ENCODE measurements at regions not wholly inside any gene's neighbourhood (a gene's known extent, or its start where the extent isn't known, plus 50 kb on each side); places are given as distances from the start of the nearest gene placed in this dataset.
"Not testable (repeated sequence)": the region's sequence is repeated elsewhere in the genome, so short reads cannot be mapped to it uniquely, and the experiment has no call there.

DNA sequence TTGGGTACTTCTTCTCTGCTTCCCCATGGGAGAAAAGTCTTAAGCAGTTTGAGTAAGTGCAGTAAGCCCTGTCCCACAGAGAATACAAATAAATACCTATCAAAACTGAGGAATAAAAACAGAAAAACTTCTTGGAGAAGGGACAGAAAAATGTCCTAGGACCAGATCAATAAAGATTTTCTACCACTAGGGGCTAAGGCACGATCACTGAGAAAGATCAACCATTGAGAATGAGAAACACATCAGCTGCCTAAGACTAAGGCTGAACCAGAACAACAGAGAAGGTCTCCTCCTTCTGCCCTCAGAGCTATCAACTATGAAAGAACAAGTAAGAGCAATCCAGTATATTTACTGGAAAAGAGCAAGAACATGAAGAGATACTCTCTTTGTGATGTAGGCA is 763.6 kb upstream of the LRRTM1 start:
- no peak for DNase-seq

GRCh38 chr2:81061016-81061415 is 756.5 kb upstream of the LRRTM1 start:
- no peak for DNase-seq

- DNase-seq: peak; percentile 0
Measured at GRCh38 chr2:81050580-81051095, 746.1 kb upstream of the LRRTM1 start.

DNA sequence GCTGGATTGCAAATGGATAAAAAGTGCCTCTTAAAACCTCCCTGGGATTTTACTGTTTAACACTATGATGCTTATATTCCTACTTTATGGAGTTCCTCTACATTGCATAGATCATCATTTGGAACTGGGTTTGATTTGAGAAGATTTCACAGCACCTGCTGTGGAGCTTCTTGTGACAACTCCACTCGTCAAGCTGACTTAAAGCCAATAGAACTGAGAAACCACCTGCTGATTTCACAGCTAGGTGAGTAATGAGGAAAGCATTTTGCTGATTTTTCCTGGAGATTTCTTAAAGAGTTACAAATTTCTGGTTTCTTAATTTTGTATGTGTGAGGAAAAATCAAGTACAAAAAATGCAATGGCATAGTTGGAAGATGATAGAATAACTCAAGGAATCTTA is 739.1 kb upstream of the LRRTM1 start:
- DNase-seq: no peak

DNA sequence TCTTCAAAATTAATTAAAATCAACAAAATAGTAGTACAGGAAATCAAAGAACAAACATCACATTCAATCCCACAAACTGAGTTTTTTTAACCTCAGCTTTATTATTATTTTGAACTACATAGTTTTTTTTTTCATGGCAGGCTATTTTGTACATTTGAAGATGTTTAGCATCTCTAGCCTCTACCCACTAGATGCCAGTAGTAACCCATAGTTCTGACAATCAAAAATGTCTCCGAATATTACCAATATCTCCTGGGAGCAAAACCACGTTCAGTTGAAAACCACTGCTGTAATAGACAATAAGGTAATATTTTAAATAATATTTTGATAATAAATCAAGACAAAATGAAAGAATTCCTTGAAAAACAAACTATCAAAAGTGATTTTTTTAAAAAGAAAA is 702.6 kb upstream of the LRRTM1 start:
- no peak for DNase-seq

DNA sequence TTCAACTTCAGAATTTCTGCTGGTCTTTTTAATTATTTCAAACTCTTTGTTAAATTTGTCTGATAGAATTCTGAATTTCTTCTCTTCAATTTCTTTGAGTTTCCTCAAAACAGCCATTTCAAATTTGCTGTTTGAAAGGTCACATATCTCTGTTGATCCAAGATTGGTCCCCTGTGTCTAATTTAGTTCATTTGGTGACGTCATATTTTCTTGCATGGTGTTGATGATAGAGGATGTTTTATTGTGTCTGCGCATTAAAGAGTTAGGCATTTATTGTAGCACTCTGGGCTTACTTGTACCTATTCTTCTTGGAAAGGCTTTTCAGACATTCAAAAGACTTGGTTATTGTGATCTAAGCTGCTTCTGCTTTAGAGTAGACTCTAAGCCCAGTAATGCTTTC is 698.4 kb upstream of the LRRTM1 start:
- DNase-seq: no peak

DNA sequence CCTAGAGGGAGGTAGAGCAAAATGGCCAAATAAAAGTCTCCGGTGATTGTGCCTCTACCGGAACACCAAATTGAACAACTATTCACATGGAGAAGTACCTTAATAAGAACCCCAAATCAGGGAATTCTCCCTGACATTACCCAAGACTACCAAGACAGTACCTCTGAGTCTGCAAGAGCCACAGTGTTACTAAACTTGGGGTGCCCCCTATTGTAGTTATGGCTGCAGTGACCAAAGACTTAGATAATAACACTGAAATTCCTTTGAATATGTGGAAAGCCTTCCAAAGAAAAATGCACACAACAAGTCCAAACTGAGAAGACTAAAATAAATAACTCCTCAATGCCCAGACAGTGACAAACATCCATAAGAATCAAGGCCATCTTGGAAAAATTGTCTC is 682.9 kb upstream of the LRRTM1 start:
- no peak for DNase-seq

GRCh38 chr2:80969900-80970299 is 665.3 kb upstream of the LRRTM1 start:
- DNase-seq: no peak

DNA sequence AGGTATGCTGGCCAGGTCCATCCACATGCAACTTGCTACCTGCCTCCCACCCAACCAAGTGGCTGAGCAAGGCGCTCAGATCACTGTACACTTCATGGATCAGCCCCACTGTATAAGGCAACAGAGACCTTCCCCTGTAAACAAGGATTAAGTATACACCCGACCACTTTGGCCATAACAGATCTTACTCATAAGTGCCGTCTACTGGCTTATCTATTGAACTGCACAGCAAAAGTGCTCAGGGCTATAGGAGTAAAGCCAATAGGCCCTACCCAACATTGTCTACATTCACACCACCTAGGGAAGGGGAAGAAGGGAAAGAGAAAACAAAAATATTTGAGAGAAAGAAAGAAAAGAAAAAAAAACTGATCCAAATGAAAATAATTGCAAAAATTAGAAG is 663.9 kb upstream of the LRRTM1 start:
- DNase-seq: no peak

GRCh38 chr2:80947601-80948130 is 643.1 kb upstream of the LRRTM1 start:
- no peak for DNase-seq

DNA sequence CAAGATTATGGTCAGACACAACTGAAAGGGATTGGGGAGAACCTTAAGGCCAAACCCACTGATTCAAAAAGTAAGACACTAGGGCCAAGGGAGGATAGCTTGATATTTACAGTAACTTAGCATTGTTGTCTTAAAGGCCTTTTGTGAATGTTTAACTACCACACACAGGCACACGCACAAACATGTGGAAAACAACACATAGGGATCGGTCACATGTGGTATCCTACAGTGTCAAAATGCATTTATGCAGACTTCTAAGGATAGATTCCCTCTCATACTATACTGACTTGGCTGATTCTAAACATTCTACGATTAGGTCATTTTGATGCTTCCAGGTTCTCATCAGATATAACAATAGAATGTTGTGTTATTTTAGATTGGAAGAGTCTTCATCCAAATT is 638.9 kb upstream of the LRRTM1 start:
- DNase-seq: no peak

GRCh38 chr2:80942766-80943165 is 638.2 kb upstream of the LRRTM1 start:
- DNase-seq: no peak

- DNase-seq: no peak
Measured at GRCh38 chr2:80938463-80938862, 633.9 kb upstream of the LRRTM1 start.

GRCh38 chr2:80931820-80932219 is 627.3 kb upstream of the LRRTM1 start:
- not testable (repeated sequence) for DNase-seq

DNA sequence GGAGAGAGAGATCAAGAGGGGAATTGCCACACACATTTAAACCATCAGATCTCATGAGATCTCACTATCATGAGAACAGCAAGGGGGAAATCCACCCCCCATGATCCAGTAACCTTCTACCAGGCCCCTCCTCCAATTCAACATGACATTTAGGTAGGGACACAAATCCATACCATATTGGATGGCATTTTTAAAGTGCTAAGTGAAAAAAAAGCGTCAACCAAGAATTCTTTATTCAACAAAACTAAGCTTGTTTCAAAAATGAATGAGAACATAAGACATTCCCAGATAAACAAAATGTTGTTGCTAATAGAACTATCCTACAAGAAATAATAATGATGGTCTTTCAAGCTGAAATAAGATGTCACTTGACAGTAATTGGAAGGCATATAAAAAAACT is 626.2 kb upstream of the LRRTM1 start:
- DNase-seq: no peak

DNA sequence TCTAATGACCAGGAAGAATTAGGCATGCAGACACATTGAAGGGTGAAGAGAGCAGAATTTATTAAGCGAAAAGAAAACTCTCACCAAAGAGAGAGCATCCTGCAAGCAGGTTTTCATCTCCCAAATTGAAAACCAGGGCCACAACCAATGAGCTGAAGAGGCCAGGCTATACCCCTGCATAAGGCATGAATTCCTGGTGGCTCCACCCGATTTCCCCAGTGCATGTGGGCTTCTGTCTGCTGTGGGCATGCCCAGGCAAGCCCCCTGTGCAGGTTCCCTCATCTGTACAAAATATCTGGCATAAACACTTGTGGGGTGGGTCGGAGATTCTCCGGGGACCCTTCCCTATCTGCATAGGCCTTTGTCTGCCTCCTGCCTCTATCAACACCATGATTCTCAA is 621.6 kb upstream of the LRRTM1 start:
- DNase-seq: no peak

DNA sequence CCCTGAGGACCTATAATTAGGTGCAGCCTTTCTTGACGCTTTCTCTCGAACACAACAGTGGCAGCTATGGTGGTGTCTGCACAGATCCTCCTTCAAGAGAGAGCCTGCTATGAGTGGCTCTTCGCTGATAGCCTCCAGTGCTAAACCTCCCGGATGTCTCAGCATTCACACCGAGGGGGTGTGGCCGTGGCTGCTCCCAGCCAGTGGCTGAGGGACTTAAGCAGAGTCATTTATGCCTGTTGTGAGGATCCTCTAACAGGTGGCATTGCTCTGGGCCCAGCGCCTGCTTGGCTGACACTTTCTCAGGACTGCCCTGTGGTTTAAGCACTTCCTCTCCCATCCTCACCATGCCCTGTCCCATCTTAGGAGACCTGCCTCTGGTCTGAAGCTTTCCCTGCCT is 592.0 kb upstream of the LRRTM1 start:
- no peak for DNase-seq

GRCh38 chr2:80894486-80894885 is 589.9 kb upstream of the LRRTM1 start:
- DNase-seq: peak; percentile 24

DNA sequence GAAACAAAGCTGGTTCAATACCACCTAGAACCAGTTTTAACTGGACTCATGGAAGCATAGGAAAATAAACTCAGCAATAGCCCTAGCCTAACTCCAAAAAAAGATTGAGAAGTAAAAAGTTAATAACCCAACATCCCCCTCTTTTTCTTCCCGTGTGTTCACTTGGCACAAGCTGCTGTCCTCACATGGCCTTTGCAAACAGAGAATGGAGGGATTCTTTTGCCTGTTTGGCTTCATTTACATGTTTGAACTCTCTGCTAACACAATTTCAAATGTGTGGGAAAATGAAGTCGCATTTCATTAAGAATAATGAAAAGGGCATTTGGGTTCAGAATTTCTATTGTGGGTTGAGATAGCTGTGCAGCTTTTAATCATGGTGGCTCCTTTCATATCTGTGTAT is 589.2 kb upstream of the LRRTM1 start:
- peak; percentile 7 for DNase-seq

DNA sequence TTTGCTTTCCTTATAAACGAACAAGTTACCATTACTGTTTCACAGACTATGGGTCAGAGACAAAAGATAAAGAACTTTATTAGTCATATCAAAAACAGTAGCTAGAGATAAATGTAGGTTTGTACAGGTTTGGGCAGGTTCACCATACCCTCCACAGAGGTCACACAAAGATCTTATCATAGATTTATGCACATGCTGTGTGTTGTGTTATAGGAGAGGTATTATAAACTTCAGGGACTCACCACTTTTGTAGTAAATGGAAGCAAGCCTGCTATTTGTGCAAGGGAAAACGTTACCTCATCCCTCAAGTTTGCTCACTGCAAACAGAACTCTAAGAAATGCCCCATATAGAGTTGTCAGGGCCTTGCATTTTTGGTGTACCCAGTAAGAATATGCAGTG is 584.5 kb upstream of the LRRTM1 start:
- no peak for DNase-seq

GRCh38 chr2:80887841-80888378 is 583.4 kb upstream of the LRRTM1 start:
- no peak for DNase-seq

- DNase-seq: no peak
Measured at GRCh38 chr2:80874374-80874773, 569.8 kb upstream of the LRRTM1 start.

DNA sequence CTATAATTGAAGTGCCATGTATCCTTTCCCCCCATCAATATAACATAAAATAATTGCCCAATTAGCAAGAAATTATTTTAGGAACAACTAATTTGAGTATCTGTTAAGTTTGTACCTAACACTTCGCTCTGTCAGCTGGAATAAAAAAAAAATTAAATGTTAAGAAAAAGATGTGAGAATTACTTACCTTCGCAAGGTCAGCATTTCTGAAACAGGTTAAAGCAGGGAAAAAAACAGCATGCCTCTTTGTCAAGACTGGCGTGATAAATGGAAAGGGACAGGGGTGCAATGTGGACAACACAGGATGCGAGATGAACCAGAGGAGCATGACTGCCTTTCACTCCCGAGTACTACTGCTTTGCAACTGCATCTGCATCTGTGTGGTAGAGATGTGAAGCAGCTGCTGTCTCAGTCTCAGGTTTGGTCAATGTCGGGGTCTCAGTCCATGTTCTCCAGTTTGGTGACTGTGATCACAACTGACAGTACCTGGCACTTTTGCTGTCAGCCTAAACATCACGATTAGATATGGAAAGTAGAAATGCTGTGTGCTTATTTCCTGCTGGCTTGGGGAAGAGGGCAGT is 565.4 kb upstream of the LRRTM1 start:
- DNase-seq: no peak

GRCh38 chr2:80863147-80863714 is 558.7 kb upstream of the LRRTM1 start:
- DNase-seq: no peak

All from muscle of arm (tissue), 1 donor.